SK-N-SH (cell line): ENCODE measurements at regions not wholly inside any gene's neighbourhood (a gene's known extent, or its start where the extent isn't known, plus 50 kb on each side); places are given as distances from the start of the nearest gene placed in this dataset.

Experiments
- CTCF ChIA-PET: fragments of 300-600, 350-600 bp; formaldehyde crosslinking; extraction: SDS; loops from one replicate; lab custom pipeline; 2021; lab: Yijun Ruan, JAX
- POLR2A ChIA-PET: fragments of 350-600 bp; sonication (Branson Sonifier 250); formaldehyde crosslinking; extraction: SDS; loops from one replicate; lab custom pipeline; 2020; ENCODE audit warnings: antibody characterized with exemption, inconsistent platforms; lab: Yijun Ruan, JAX
- DNase-seq: peaks from one replicate; pipeline ENCODE4 v3.0.0; 2012
- H2AFZ ChIP-seq: fragments of 200-600 bp; sonication (generic); 2 replicates; pipeline ENCODE4 v1.8.1; 2016; ENCODE audit warnings: antibody characterized with exemption, mild to moderate bottlenecking, low read depth
- H3F3A ChIP-seq: fragments of 200-600 bp; sonication (generic); replicated peaks from 2 replicates; pipeline ENCODE3; 2016; ENCODE audit warnings: antibody characterized with exemption, mild to moderate bottlenecking; ENCODE audit not compliant: insufficient read depth
- H3K27ac ChIP-seq, 2 experiments: fragments of 200-500 bp in 1 of 2; fragments of 200-600 bp in 1 of 2; sonication (Bioruptor generic) in 1 of 2; sonication (generic), shearing (Covaris generic) in 1 of 2; 2 replicates each; pipeline versions ENCODE4 v1.5.1 to v1.6.1; 2014 to 2016; ENCODE audit warnings: low read depth in 2 of 2, inconsistent platforms in 1 of 2, low read length in 1 of 2, mild to moderate bottlenecking in 1 of 2, mixed read lengths in 1 of 2
- H3K27me3 ChIP-seq: fragments of 200-600 bp; sonication (generic), shearing (Covaris generic); 2 replicates; pipeline ENCODE4 v1.6.1; 2016; ENCODE audit warnings: mixed run types; ENCODE audit not compliant: insufficient read depth
- H3K36me3 ChIP-seq, 2 experiments: fragments of 200-500 bp in 1 of 2; fragments of 200-600 bp in 1 of 2; sonication (Bioruptor generic) in 1 of 2; sonication (generic) in 1 of 2; replicated peaks in 1 of 2; 2 replicates each; pipeline versions ENCODE3 to v1.5.1; 2014 to 2016; ENCODE audit warnings: low read length in 1 of 2, mild to moderate bottlenecking in 1 of 2; ENCODE audit not compliant: insufficient read depth in 2 of 2, control insufficient read depth in 1 of 2
- H3K4me1 ChIP-seq, 2 experiments: fragments of 200-500 bp in 1 of 2; fragments of 200-600 bp in 1 of 2; sonication (Bioruptor generic) in 1 of 2; sonication (generic), shearing (Covaris generic) in 1 of 2; 2 replicates each; pipeline versions ENCODE4 v1.5.1 to v1.6.1; 2014 to 2016; ENCODE audit warnings: low read depth in 1 of 2, low read length in 1 of 2, mixed run types in 1 of 2; ENCODE audit not compliant: insufficient read depth in 2 of 2, control insufficient read depth in 1 of 2
- H3K4me2 ChIP-seq: fragments of 200-600 bp; sonication (generic), shearing (Covaris generic); 2 replicates; pipeline ENCODE4 v1.6.1; 2017; ENCODE audit warnings: mixed run types
- H3K4me3 ChIP-seq, 2 experiments: fragments of 200-500 bp in 1 of 2; fragments of 200-600 bp in 1 of 2; sonication (Bioruptor generic) in 1 of 2; sonication (generic), shearing (Covaris generic) in 1 of 2; 2 replicates each; pipeline versions ENCODE4 v1.5.1 to v1.8.1; 2014 to 2016; ENCODE audit warnings: low read depth in 2 of 2, inconsistent platforms in 1 of 2, low read length in 1 of 2, mild to moderate bottlenecking in 1 of 2, mixed read lengths in 1 of 2, moderate library complexity in 1 of 2
- H3K79me2 ChIP-seq: fragments of 200-600 bp; sonication (generic); 2 replicates; pipeline ENCODE4 v1.8.1; 2017; ENCODE audit warnings: mild to moderate bottlenecking; ENCODE audit not compliant: insufficient read depth
- H3K9ac ChIP-seq: fragments of 200-600 bp; sonication (generic); 2 replicates; pipeline ENCODE4 v1.6.1; 2017; ENCODE audit warnings: mixed run types
- H3K9me2 ChIP-seq: fragments of 200-600 bp; sonication (generic); 2 replicates; pipeline ENCODE4 v1.6.1; 2017; ENCODE audit warnings: mixed run types
- H3K9me3 ChIP-seq: fragments of 200-600 bp; sonication (generic); 2 replicates; pipeline ENCODE4 v1.6.1; 2017; ENCODE audit warnings: mixed run types, mild to moderate bottlenecking, moderate library complexity
- H4K20me1 ChIP-seq: fragments of 200-600 bp; sonication (generic); 2 replicates; pipeline ENCODE4 v1.6.1; 2017; ENCODE audit warnings: mild to moderate bottlenecking, mixed run types; ENCODE audit not compliant: insufficient read depth
- CTCF ChIP-seq: fragments of 200-600 bp; sonication (generic); IDR thresholded peaks from 2 replicates; pipeline ENCODE4 v1.6.1; 2017; ENCODE audit warnings: antibody characterized with exemption, mild to moderate bottlenecking, moderate library complexity
- FOXJ3 ChIP-seq: sonication (generic); formaldehyde crosslinking; IDR thresholded peaks from 2 replicates; pipeline ENCODE4 v1.5.1; 2020; ENCODE audit warnings: mild to moderate bottlenecking, missing genetic modification reagents
- IRF3 ChIP-seq: fragments of 150-350 bp; IDR thresholded peaks from 2 replicates; pipeline ENCODE4 v1.6.1; 2016; ENCODE audit warnings: mild to moderate bottlenecking, low read depth, low read length
- MXI1 ChIP-seq: IDR thresholded peaks from 2 replicates; pipeline ENCODE4 v1.6.1; 2012; ENCODE audit warnings: mild to moderate bottlenecking, low read depth, low read length, improper control_type of control experiment
- NRF1 ChIP-seq: IDR thresholded peaks from 2 replicates; pipeline ENCODE4 v1.6.1; 2012; ENCODE audit warnings: low read depth, mild to moderate bottlenecking, low read length
- PBX3 ChIP-seq: IDR thresholded peaks from 2 replicates; pipeline ENCODE4; 2012
- RFX5 ChIP-seq: IDR thresholded peaks from 2 replicates; pipeline ENCODE4 v1.6.1; 2012; ENCODE audit warnings: mild to moderate bottlenecking, improper control_type of control experiment, low read length
- RXRA ChIP-seq: IDR thresholded peaks from 2 replicates; pipeline ENCODE4 v1.4.0; 2012; ENCODE audit warnings: low read depth, mild to moderate bottlenecking, borderline replicate concordance
- SIN3A ChIP-seq: IDR thresholded peaks from 2 replicates; pipeline ENCODE4 v1.6.1; 2012; ENCODE audit warnings: low read depth, mild to moderate bottlenecking, low read length, moderate library complexity, borderline replicate concordance
- TAF1 ChIP-seq: IDR thresholded peaks from 2 replicates; pipeline ENCODE4 v1.6.1; 2012; ENCODE audit warnings: low read depth, mild to moderate bottlenecking, low read length, moderate library complexity, borderline replicate concordance
- TCF12 ChIP-seq: IDR thresholded peaks from 2 replicates; pipeline ENCODE4 v1.4.0; 2012
- WGBS: methylation state at CpG from one replicate; pipeline ENCODE4 v1.1.6; 2017; ENCODE audit warnings: low lambda C conversion rate; 5-methylcytosine and 5-hydroxymethylcytosine counted together
- TF ChIP-seq, protein P1 (sequence below): IDR thresholded peaks from 2 replicates; pipeline ENCODE4 v1.4.0; 2012; ENCODE audit warnings: low read depth, borderline replicate concordance
- TF ChIP-seq, protein P2 (sequence below): IDR thresholded peaks from 2 replicates; pipeline ENCODE4 v1.6.1; 2012; ENCODE audit warnings: mild to moderate bottlenecking, low read depth, low read length, moderate library complexity
- TF ChIP-seq, protein P3 (sequence below): IDR thresholded peaks from 2 replicates; pipeline ENCODE4 v1.4.0; 2012; ENCODE audit warnings: low read depth

- H4K20me1 ChIP-seq, result no peaks in the 10 kb centered on the region
- no peaks in the 10 kb centered on the region for H3K36me3 ChIP-seq
- no peaks in the 10 kb centered on the region for H3K4me1 ChIP-seq
- CTCF ChIA-PET, result no interaction called here
- no peak overlapping the region for H3K4me2 ChIP-seq
- H3K27me3 ChIP-seq, result no peaks in the 10 kb centered on the region
- H3K4me3 ChIP-seq, result no peak overlapping the region
- DNase-seq, result no peak
- H2AFZ ChIP-seq, result no peak overlapping the region
- no peak for TF ChIP-seq TCF12
- no peak for TF ChIP-seq TAF1
- no peak for TF ChIP-seq NRF1
- TF ChIP-seq, protein P1, sequence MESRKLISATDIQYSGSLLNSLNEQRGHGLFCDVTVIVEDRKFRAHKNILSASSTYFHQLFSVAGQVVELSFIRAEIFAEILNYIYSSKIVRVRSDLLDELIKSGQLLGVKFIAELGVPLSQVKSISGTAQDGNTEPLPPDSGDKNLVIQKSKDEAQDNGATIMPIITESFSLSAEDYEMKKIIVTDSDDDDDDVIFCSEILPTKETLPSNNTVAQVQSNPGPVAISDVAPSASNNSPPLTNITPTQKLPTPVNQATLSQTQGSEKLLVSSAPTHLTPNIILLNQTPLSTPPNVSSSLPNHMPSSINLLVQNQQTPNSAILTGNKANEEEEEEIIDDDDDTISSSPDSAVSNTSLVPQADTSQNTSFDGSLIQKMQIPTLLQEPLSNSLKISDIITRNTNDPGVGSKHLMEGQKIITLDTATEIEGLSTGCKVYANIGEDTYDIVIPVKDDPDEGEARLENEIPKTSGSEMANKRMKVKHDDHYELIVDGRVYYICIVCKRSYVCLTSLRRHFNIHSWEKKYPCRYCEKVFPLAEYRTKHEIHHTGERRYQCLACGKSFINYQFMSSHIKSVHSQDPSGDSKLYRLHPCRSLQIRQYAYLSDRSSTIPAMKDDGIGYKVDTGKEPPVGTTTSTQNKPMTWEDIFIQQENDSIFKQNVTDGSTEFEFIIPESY, result no peak
- no peak for TF ChIP-seq IRF3
- H3K9me3 ChIP-seq, result no peaks in the 10 kb centered on the region
- POLR2A ChIA-PET, result no interaction called here
- H3K9ac ChIP-seq, result no peak overlapping the region
- WGBS, result 42% methylated on average over 2 of the region's 2 CpGs
- H3F3A ChIP-seq, result no peaks in the 10 kb centered on the region
- no peak overlapping the region for H3K27ac ChIP-seq
- H3K79me2 ChIP-seq, result no peaks in the 10 kb centered on the region
- no peaks in the 10 kb centered on the region for H3K9me2 ChIP-seq
Measured at GRCh38 chr11:11135820-11136476, 217.1 kb downstream of the CSNK2A3 start.

DNA sequence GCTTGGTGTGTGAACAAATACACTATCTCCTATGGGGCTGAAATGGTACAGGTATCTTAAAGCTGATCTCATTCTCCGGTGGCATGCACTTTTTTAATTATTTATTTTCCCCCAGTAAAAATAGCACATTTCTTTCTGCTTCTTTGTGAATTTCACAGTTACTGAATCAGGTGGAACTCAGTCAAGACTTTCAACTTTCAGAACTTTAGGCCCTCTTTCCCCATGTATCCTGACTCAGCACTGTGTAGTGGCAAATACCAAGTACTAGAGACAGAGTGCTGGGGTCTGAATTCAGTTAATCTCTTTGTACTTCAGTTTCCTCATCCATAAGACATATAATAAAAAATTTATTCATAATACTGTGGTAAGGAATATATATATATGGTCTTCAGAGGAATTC is 223.9 kb downstream of the CSNK2A3 start:
- ChIA-PET CTCF (no interaction called here), POLR2A (no interaction called here)
- no peaks in the 10 kb centered on the region for H3K9me3 ChIP-seq
- TF ChIP-seq CTCF (no peak), FOXJ3 (no peak), IRF3 (no peak), TCF12 (no peak), PBX3 (no peak), MXI1 (no peak), SIN3A (no peak), RFX5 (no peak), RXRA (no peak)
- TF ChIP-seq, protein P2, sequence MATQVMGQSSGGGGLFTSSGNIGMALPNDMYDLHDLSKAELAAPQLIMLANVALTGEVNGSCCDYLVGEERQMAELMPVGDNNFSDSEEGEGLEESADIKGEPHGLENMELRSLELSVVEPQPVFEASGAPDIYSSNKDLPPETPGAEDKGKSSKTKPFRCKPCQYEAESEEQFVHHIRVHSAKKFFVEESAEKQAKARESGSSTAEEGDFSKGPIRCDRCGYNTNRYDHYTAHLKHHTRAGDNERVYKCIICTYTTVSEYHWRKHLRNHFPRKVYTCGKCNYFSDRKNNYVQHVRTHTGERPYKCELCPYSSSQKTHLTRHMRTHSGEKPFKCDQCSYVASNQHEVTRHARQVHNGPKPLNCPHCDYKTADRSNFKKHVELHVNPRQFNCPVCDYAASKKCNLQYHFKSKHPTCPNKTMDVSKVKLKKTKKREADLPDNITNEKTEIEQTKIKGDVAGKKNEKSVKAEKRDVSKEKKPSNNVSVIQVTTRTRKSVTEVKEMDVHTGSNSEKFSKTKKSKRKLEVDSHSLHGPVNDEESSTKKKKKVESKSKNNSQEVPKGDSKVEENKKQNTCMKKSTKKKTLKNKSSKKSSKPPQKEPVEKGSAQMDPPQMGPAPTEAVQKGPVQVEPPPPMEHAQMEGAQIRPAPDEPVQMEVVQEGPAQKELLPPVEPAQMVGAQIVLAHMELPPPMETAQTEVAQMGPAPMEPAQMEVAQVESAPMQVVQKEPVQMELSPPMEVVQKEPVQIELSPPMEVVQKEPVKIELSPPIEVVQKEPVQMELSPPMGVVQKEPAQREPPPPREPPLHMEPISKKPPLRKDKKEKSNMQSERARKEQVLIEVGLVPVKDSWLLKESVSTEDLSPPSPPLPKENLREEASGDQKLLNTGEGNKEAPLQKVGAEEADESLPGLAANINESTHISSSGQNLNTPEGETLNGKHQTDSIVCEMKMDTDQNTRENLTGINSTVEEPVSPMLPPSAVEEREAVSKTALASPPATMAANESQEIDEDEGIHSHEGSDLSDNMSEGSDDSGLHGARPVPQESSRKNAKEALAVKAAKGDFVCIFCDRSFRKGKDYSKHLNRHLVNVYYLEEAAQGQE, result no peak
- TF ChIP-seq, protein P3, sequence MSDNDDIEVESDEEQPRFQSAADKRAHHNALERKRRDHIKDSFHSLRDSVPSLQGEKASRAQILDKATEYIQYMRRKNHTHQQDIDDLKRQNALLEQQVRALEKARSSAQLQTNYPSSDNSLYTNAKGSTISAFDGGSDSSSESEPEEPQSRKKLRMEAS, result no peak

More for the DNA sequence above, 223.9 kb downstream of the CSNK2A3 start:
- Histone ChIP-seq H3K27ac (no peak overlapping the region), H3K9me2 (no peaks in the 10 kb centered on the region), H3F3A (no peaks in the 10 kb centered on the region), H3K9ac (no peak overlapping the region), H3K79me2 (no peaks in the 10 kb centered on the region), H3K4me1 (no peaks in the 10 kb centered on the region), H3K4me3 (no peak overlapping the region), H4K20me1 (no peaks in the 10 kb centered on the region), H3K36me3 (no peaks in the 10 kb centered on the region), H3K27me3 (no peaks in the 10 kb centered on the region), H2AFZ (no peak overlapping the region), H3K4me2 (no peak overlapping the region)
- DNase-seq, result no peak
- WGBS, result 13% methylated on average over 1 of the region's 1 CpG
